ENCODE measurements at regions not wholly inside any gene's neighbourhood (a gene's known extent, or its start where the extent isn't known, plus 50 kb on each side); places are given as distances from the start of the nearest gene placed in this dataset.

DNA sequence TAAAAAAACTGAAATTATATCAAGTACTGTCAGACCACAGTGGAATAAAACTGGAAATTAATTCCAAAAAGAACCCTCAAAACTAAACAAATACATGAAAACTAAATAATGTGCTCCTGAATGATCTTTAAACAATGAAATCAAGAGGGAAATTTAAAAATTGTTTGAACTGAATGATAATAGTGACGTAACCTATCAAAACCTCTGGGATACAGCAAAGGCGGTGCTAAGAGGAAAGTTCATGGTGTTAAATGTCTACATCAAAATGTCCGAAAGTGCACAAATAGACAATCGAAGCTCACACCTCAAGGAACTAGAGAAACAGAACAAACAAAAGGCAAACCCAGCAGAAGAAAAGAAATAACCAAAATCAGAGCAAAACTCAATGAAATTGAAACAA is 70.8 kb upstream of the TUBA3C start:
- WGBS, 2 donors: 68 to 90% methylated on average over 4 of the region's 4 CpGs
- no peak for TF ChIP-seq POLR2AphosphoS5 (IDR thresholded peaks at IDR 0.05)
- TF ChIP-seq EP300 (IDR thresholded peaks at IDR 0.05): no peak
- Histone ChIP-seq H3K4me3 (no peak overlapping the region), H3K9me3 (no peaks in the 10 kb centered on the region), H3K36me3 (no peaks in the 10 kb centered on the region), H3K4me1 (no peaks in the 10 kb centered on the region), H3K27ac (no peak overlapping the region), H3K27me3 (no peaks in the 10 kb centered on the region)
- no peak for ATAC-seq (ENCODE audit: low FRiP score in 2 of 2)
- DNase-seq: no peak

DNA sequence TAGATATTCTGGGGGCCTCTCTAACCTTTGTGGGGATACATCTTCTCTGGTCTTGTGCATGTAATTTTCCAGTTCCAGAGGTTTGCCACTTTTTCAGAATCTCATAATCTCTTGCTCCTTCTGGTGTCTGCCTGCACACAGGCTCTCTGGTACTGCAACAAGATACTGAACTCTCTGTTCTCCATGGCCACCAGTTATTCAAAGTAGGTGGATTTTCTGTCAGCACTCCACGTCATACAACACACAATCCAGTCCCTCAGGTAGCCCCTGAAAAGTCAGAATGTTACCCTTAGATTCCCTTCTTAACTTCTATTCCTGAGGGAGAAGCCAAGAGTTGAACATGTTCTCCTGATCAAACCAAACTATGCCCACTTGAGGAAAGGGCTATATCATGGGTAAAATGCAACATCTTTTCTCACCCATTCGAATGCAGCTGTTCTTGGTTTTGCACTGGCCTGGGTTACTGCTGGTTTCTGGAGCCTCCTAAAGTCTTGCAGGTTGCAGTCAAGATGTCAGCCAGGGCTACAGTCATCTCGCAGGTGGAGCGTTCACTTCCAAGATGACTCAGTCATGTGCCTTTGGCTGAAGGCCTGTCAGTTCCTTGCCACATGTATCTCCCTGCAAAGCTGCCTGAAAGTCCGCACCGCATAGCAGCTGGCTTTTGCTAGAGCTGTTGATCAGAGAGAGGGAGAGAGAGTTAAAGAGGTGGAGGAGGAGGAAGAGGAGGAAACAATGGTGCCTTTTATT is 57.7 kb upstream of the TUBA3C start:
- TF ChIP-seq, protein P1, sequence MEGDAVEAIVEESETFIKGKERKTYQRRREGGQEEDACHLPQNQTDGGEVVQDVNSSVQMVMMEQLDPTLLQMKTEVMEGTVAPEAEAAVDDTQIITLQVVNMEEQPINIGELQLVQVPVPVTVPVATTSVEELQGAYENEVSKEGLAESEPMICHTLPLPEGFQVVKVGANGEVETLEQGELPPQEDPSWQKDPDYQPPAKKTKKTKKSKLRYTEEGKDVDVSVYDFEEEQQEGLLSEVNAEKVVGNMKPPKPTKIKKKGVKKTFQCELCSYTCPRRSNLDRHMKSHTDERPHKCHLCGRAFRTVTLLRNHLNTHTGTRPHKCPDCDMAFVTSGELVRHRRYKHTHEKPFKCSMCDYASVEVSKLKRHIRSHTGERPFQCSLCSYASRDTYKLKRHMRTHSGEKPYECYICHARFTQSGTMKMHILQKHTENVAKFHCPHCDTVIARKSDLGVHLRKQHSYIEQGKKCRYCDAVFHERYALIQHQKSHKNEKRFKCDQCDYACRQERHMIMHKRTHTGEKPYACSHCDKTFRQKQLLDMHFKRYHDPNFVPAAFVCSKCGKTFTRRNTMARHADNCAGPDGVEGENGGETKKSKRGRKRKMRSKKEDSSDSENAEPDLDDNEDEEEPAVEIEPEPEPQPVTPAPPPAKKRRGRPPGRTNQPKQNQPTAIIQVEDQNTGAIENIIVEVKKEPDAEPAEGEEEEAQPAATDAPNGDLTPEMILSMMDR (IDR thresholded peaks at IDR 0.05): no peak
- TF ChIP-seq EP300 (IDR thresholded peaks at IDR 0.05): no peak
- no peak for TF ChIP-seq POLR2A (IDR thresholded peaks at IDR 0.05)
- no peak for TF ChIP-seq POLR2AphosphoS5 (IDR thresholded peaks at IDR 0.05)
- DNase-seq: no peak
- no peaks in the 10 kb centered on the region for H3K4me1 ChIP-seq
- no peak for ATAC-seq (ENCODE audit: low FRiP score in 2 of 2)
- no peak overlapping the region for H3K27ac ChIP-seq
- no peaks in the 10 kb centered on the region for H3K36me3 ChIP-seq
- H3K27me3 ChIP-seq: no peaks in the 10 kb centered on the region
- H3K4me3 ChIP-seq: no peak overlapping the region
- no peaks in the 10 kb centered on the region for H3K9me3 ChIP-seq
- WGBS, 2 donors: 63 to 73% methylated on average over 6 of the region's 6 CpGs

All from upper lobe of left lung (tissue), 6 donors.